ENCODE measurements at regions not wholly inside any gene's neighbourhood (a gene's known extent, or its start where the extent isn't known, plus 50 kb on each side); places are given as distances from the start of the nearest gene placed in this dataset.

- no peak for DNase-seq (ENCODE audit: low spot score)
These were observed 262.5 kb upstream of the IGF1R start for GRCh38 chr15:98385752-98386381.

GRCh38 chr15:98386561-98386960, 261.8 kb upstream of the IGF1R start:
- no peak for DNase-seq (ENCODE audit: low spot score)

- no peak for DNase-seq (ENCODE audit: low spot score)
These were observed 260.5 kb upstream of the IGF1R start for GRCh38 chr15:98387866-98388265.

GRCh38 chr15:98390946-98391530, 257.3 kb upstream of the IGF1R start:
- DNase-seq (ENCODE audit: low spot score) = no peak

GRCh38 chr15:98391568-98391967, 256.8 kb upstream of the IGF1R start:
- DNase-seq (ENCODE audit: low spot score) = no peak

GRCh38 chr15:98393471-98393870, 254.9 kb upstream of the IGF1R start:
- DNase-seq (ENCODE audit: low spot score) = no peak

- no peak for DNase-seq (ENCODE audit: low spot score)
These were observed 253.8 kb upstream of the IGF1R start for GRCh38 chr15:98394546-98394945.

- no peak for DNase-seq (ENCODE audit: low spot score)
These were observed 252.2 kb upstream of the IGF1R start for GRCh38 chr15:98395974-98396610.

GRCh38 chr15:98397419-98397818, 250.9 kb upstream of the IGF1R start:
- no peak for DNase-seq (ENCODE audit: low spot score)

- DNase-seq (ENCODE audit: low spot score) = no peak
These were observed 250.3 kb upstream of the IGF1R start for GRCh38 chr15:98398056-98398455.

GRCh38 chr15:98398886-98399285, 249.5 kb upstream of the IGF1R start:
- no peak for DNase-seq (ENCODE audit: low spot score)

- no peak for DNase-seq (ENCODE audit: low spot score)
These were observed 248.2 kb upstream of the IGF1R start for GRCh38 chr15:98400120-98400519.

- no peak for DNase-seq (ENCODE audit: low spot score)
These were observed 247.3 kb upstream of the IGF1R start for GRCh38 chr15:98401029-98401428.

GRCh38 chr15:98402486-98402885, 245.9 kb upstream of the IGF1R start:
- no peak for DNase-seq (ENCODE audit: low spot score)

GRCh38 chr15:98403169-98403568, 245.2 kb upstream of the IGF1R start:
- no peak for DNase-seq (ENCODE audit: low spot score)

- no peak for DNase-seq (ENCODE audit: low spot score)
These were observed 244.8 kb upstream of the IGF1R start for GRCh38 chr15:98403569-98403968.

GRCh38 chr15:98405013-98405412, 243.3 kb upstream of the IGF1R start:
- DNase-seq (ENCODE audit: low spot score) = no peak

- DNase-seq (ENCODE audit: low spot score) = no peak
These were observed 240.1 kb upstream of the IGF1R start for GRCh38 chr15:98408231-98408630.

- DNase-seq (ENCODE audit: low spot score) = no peak
These were observed 238.0 kb upstream of the IGF1R start for GRCh38 chr15:98410328-98410727.

- no peak for DNase-seq (ENCODE audit: low spot score)
These were observed 235.5 kb upstream of the IGF1R start for GRCh38 chr15:98412852-98413251.

- DNase-seq (ENCODE audit: low spot score) = no peak
These were observed 234.3 kb upstream of the IGF1R start for GRCh38 chr15:98413933-98414546.

GRCh38 chr15:98416222-98416855, 232.0 kb upstream of the IGF1R start:
- DNase-seq (ENCODE audit: low spot score) = no peak

- DNase-seq (ENCODE audit: low spot score) = no peak
These were observed 231.0 kb upstream of the IGF1R start for GRCh38 chr15:98417346-98417745.

Measured in mucosa of gallbladder (tissue), 1 donor.